GM19238 (cell line): ENCODE measurements at regions not wholly inside any gene's neighbourhood (a gene's known extent, or its start where the extent isn't known, plus 50 kb on each side); places are given as distances from the start of the nearest gene placed in this dataset.
"Not testable (repeated sequence)": the region's sequence is repeated elsewhere in the genome, so short reads cannot be mapped to it uniquely, and the experiment has no call there.

Experiments used
- DNase-seq: peaks from one replicate; pipeline ENCODE4 v3.0.0; 2011; ENCODE audit warnings: low spot score; ENCODE audit not compliant: insufficient read length

DNA sequence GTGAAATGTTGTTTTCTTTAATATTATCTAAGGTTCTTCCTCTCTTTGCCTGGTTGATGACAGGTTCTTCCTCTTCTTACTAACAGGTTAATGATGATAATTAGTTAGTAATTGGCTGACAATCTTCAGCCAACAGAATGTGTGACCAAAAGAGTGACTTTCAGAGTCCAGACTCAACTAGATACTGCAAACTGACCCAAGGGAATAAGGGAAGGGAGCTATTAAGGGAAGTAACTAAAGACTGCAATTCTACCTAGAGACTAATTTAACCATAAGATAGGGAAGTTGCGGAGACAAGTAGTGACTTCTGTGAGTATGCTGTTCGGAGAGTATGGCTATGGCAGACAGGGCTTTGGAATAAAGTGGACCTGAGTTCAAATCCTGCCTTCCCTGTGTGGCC, 127.3 kb upstream of the TACR1 start:
- no peak for DNase-seq

DNA sequence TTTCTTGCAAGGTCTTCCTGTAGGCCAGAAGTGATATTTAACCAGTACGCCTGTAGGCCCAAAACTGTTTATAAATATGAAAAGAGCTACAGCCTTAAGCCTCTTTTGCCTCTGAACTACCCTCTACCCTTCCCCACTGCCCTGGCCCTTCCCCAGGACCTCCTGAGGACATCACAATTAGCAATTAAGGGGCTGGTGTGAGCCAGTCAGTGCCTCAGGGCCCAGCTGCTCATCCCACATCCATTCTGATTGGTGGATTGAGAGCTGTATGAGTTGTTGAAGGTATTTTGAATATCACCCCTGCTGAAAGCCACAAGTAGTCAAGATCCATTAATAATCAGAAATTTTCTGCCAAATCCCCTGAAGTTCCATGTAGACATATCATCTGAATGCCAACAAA, 126.3 kb upstream of the TACR1 start:
- no peak for DNase-seq

DNA sequence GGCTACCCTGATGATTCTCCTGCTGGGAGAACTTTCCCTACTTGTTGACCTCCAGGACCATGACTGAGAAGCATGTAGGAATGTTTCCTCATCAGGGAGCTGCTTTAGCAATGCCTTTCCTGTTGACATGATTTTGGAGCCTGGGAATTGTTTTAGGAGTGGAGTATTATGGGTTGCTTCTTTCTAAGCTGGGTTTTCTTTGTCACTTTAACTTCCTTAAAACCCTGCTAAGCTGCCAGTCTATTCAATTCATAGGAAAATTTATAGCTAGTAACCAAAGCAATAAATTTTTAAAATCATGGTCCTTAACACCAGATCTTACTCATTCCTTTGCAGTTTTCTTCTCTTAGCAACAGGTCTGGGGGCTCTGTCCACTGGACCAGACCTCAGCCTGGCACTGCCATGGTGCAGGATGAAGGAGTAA, 125.6 kb upstream of the TACR1 start:
- no peak for DNase-seq

DNA sequence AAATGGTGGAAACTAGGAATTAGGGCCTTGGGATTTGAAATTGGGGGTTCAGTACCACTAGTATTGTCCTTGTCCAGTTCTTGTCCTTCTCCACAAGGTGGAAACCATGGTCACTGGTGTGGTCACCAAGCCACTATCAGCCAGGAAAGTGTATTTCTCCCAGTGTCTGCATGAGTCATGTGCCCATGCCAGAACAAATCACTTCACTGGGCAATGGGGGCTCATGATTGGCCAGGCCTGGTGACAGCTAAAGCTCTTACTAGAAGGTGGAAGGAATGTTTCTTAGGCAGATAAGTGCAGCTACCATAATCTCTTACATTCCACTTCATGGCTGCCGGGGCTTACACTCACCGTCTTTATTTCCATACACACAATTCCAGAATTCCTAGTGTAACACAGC, 124.8 kb upstream of the TACR1 start:
- no peak for DNase-seq

GRCh38 chr2:75321599-75321922, 122.2 kb upstream of the TACR1 start:
- no peak for DNase-seq

DNA sequence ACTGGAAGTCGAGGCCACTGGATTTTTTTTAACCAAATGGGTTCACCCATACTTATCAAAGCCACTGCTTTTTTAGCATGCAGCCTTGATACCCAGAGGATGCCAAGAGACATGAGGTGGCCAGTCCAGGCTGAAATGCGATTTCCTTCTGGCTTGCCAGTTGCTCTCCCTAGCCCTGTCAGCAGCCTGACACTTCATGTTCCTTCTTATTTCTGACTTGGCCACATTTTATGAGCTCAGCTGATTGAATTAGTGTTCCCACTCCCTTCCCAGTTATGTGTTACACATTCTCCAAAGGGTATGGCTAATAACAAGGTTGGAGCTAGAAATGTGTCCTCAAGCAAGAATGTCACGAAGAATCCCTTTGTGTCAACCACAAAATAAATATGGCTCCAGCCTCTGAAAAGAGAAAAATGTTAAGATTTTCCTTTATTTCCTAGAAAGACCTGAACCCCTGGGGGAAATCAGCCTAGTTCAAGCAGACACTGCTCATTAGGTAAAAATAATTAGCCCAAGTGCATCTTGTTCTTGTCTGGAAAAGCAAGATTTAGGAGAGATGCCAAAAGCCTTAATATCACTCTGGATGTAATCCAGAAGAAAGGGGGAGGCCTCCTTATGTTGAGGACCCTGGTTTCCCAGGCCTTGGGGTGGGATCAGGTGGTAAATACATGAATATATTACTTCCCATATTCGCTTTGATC, 121.7 kb upstream of the TACR1 start:
- no peak for DNase-seq

DNA sequence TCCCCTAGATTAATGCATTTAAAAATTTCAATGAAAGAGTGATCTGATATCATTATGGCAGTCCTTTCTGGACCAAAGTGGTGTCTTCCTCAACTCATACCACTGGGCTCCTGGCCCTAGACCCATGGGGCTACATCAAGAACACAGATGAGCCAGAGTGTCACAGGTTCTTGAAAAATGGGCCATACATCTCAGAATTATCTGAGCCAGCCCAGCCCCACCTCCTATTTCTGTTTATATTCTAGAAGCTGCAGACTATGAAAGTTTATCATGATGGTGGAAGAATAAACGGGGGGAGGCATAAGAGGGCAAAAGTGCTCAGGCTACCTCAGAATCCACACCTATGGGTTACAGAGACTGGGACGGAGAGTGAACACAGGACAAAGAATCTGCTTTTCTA, 120.6 kb upstream of the TACR1 start:
- no peak for DNase-seq

- DNase-seq, result no peak
Observed at GRCh38 chr2:75317802-75318201, 118.5 kb upstream of the TACR1 start.

GRCh38 chr2:75317316-75317715, 118.0 kb upstream of the TACR1 start:
- DNase-seq, result no peak

GRCh38 chr2:75315436-75315835, 116.1 kb upstream of the TACR1 start:
- no peak for DNase-seq

DNA sequence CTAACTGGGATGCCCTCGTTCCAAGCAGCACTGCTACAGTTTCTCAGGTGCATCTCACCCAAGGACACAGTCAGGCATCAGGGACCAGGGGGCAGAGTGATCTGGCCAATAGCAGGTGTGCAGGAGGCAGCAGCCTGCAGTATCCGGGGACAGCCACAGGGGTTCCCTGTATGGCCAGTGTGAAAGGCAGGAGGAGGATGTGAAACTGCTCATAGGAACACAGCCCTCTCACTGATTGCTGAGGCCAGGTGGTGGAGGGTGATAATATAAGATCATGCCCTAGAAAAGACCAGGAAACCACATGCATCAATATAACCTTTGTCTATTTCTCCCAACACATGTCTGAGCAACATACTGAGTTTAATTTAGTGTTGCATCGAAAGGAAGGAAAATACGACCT, 112.7 kb upstream of the TACR1 start:
- DNase-seq, result peak; percentile 70

- no peak for DNase-seq
Observed at GRCh38 chr2:75311521-75311920, 112.2 kb upstream of the TACR1 start.

DNA sequence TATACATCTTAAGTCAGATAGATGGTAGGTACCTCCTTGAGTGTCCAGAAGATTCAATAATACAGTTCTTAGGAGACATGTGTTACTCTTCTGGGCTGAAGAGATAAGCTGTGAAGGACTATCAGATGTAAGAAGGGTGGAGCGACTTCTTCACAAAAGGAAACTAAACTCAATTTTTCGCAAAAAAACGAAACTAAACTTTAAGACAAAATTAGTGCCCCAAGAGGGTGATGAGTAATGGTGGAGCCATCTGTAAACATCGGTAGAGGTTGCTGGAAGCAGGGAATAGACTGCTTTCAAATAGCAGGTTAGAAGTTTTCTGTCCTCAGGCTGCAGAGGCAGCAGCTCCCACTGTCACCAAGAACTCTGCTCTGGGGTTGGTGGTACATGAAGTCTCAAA, 111.6 kb upstream of the TACR1 start:
- no peak for DNase-seq

- DNase-seq, result no peak
Observed at GRCh38 chr2:75309596-75310463, 110.5 kb upstream of the TACR1 start.

GRCh38 chr2:75303227-75303626, 103.9 kb upstream of the TACR1 start:
- DNase-seq, result no peak

GRCh38 chr2:75294362-75294761, 95.0 kb upstream of the TACR1 start:
- no peak for DNase-seq

GRCh38 chr2:75292826-75293225, 93.5 kb upstream of the TACR1 start:
- no peak for DNase-seq

DNA sequence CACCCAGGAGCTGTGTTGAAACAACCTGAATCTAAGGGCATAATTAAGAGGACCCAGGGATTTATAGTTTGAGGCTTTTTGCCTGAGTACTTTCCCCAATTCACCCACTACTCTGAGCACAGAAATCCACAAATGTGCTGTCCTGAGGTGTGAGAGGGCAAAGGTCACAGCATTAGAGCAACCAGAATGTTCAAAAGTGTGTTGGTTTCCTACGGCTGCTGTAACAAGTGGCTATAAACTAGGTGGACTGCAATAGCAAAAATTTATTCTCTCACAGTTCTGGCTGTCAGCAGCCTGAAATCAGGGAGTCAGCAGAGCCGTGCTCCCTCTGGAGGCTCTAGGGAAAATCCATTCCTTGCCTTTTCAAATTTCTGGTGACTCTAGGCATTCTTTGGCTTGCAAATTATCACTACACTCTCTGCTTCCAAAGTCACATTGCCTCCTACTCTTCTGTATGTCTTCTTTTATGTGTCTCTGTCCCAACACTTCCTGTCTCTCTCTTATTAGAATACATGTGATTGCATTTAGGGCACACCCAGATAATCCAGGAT, 91.4 kb upstream of the TACR1 start:
- no peak for DNase-seq

DNA sequence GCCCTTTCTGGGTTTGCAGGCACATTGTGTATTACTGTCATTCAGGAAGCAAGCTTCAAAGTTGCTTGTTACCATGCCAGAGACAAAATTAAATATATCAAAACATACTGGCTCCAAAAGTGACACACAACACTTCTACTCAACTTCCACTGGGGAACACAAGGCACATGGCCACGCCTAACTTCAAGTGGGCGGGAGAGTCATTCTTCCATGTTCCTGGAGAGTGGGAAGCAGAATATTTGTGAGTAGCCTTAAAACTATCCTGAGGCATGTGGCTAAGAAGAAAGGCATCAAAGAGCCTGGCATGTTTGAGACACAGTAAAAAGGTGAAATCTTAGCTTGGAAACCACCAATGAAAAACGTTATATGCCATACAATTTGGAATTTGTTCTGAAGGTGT, 90.5 kb upstream of the TACR1 start:
- DNase-seq, result no peak

- not testable (repeated sequence) for DNase-seq
Observed at GRCh38 chr2:75289178-75289577, 89.9 kb upstream of the TACR1 start.

GRCh38 chr2:75288760-75289159, 89.4 kb upstream of the TACR1 start:
- DNase-seq, result no peak

DNA sequence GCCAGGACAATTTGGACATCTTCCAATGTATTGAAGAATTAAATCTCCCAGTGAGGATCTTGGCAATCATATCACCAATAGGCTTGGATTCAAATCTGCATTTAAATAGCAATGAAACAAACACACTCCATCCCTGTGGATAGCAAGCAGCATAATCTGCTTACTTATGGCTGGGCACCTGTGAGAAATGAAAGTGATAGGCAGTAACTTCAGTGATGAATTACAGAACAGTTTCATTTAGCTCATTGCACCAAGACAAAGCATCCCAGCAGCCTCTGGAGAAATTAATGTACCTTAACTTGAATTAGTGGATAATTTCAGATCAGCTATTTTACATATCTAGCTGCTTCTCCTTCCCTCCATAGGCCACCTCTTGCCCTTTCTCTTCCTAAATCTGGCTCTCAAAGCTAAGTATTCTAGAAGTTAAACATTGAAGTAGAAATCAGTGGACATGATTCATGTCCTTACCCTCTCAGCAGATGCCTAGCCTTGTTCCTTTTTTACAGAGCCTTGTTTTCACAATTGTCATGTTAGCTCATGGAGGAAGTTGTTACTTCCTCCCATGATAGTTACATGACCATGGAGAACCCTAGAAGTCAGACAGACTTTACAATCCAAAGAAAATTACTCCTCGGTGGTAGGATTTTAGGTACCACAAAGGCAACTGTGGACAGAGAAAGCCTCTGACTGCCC, 88.5 kb upstream of the TACR1 start:
- no peak for DNase-seq
